CMK (cell line): ENCODE measurements at regions not wholly inside any gene's neighbourhood (a gene's known extent, or its start where the extent isn't known, plus 50 kb on each side); places are given as distances from the start of the nearest gene placed in this dataset.

Source experiments
- DNase-seq: peaks from one replicate; pipeline ENCODE4 v3.0.0-alpha.2; 2010; ENCODE audit warnings: low read depth

DNA sequence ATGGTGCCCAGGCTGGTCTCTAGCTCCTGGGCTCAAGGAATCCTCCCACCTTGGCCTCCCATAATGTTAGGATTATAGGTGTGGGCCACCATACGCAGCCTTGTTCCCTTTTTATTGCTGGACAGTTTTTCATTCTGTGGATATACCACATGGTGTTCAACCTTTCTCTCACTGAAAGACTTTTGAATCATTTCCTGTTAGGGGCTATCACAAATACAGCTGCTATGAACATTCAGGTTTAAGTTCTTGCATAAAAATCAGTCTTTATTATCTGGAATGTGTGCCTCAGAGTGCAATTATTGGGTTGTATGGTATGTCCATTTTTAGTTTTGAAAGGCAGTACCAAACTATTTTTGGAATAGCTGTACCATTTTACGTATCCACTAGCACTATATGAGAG is 647.2 kb downstream of the LIG4 start:
- DNase-seq: no peak

DNA sequence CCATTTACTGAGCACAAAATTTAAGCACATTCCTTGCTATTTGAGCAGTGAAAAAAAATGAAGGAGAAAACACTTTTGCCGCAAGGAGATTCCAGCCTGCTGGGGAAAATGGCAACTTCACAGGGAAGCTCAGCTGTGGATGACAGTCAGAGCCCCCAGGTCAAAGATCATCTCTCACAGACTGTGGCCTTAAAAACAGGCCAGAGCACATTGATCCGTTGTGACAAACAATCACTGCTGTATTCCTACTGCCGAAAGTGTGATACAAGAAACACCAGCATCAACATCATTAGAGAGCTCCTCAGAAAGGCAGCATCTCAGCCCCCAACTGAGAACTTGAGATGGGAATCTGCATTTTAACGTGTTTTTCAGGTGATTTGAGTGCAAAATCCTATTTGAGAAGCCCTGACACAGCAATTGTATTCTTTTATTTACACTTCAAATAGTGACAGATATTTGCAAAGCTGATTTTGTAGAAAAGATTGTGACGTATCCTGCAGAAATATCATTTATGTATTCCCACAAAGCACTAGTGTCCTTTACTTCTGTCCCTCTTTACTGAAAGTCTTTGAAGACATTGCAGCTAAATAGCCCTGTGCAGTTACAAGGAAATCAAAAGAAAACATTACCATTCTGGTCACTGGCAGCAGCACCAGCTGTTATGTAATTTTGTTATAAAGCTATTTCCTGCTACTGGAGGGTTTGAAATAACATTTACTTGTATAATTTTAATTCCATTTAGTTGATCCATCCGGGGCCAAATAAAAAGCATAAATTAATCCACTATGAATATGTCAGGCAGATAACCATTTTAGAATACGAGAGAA is 652.0 kb downstream of the LIG4 start:
- DNase-seq: no peak

DNA sequence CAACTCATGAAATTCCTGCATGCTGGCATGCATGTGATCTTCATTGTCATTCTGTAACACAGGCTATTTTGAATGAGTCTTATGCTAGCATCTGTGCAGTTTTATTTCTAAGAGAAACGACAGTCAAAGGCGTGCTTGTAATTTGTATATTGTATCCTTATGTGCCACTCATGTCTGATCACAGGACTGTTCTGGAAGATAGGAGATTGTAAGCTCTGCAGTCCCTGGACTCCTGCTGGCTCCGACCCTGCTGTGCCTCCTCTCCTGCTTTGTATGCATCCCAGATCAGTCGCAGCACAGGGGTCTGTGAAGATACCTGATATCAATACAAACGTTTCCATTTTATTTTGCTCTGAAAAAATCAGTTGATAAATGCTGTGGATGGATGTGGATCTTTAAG is 653.1 kb downstream of the LIG4 start:
- DNase-seq: no peak

DNA sequence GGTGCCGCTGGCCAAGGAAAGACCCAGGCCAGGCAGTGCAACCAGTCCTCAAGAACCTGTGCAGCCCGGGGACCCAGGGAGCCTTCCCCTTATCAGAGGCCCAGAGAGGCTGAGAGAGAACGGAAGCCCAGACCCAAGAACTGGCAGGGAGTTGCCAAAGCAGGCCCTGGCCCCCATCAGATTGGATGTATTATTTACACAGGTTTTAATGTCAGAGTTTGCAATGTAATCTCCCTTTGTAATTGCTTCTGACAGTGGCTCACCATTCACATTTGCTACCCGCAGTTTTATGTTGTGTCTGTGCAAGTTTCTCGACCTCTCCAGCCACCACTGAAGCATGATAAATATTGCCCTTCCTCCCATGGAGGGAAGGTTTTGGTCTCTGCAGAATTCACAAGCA is 660.9 kb downstream of the LIG4 start:
- no peak for DNase-seq

DNA sequence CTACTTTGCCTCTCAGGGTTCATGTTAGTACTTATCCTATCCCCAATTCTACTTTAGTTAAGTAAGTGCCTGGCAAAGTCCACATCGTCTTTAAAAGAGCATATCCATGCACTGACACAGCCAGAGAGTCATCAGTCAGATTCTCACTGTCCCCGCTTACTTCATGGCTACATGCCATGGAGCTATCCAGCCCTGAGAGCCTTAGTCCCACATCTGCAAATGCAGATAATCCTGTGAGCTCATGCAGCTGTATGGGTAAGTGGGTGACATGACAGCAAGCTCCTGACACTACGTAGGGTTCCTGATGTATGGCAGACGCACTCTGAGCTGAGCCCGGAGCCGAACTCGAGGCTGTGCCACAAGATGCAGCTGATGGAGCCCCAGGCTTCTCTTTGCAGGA is 661.5 kb downstream of the LIG4 start:
- DNase-seq: no peak

DNA sequence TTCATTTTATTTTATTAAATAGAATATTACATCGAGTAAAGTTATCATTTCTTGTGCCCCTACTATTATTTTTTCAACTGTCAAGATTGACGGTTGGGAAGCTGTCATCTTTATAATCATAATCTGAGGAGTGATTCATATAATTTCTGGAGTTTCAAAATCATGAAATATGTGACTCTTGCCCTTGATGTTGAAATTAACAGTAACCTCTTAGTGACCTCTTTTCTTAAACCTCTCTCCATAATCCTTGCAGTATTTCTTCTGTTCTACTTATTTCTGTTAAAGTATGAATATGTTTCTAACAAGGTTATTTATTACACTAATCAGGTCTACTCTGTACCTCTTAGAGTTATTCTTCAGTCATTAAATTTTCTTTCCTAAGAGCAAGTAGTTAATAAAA is 663.8 kb downstream of the LIG4 start:
- DNase-seq: no peak

DNA sequence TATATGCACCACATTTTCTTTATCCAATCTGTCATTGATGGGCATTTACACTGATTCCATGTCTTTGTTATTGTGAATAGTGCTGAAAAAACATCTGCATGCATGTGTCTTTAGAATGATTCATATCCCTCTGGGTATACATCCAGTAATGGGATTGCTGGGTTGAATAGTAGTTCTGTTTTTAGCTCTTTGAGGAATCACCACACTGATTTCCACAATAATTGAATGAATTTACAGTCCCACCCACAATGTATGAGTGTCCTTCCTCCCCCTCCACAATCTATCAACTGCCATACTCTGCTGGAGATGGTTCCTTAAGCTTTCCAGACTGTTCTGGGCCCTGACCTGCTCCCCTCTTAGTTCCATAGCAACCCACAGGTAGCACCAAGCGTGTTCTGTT is 667.0 kb downstream of the LIG4 start:
- no peak for DNase-seq

DNA sequence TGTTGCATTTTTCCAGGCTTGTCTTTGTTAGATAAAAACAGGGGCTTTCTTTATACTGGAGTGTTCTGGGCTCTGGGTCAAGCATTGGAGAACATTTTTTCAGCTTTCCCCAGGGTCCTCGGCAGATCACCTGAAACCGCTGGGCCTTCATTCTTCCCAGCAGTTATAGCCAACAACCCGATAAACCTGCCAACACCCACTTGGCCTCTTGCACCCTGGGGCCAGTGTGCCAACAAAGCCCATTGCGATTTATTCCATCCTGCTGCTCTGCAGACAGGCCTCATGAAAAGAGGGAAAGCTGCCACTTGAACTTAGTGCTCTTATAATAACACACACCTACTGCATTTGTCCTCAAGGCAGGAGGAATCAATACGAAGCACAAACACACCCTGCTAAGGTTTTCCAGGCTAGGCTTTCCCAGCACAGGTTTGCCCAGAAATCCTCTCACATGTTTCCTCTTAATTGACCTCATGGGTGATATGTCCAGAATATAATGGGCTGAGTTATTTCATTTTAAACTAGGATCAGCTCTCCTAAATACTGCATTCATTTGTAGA is 669.3 kb downstream of the LIG4 start:
- no peak for DNase-seq

DNA sequence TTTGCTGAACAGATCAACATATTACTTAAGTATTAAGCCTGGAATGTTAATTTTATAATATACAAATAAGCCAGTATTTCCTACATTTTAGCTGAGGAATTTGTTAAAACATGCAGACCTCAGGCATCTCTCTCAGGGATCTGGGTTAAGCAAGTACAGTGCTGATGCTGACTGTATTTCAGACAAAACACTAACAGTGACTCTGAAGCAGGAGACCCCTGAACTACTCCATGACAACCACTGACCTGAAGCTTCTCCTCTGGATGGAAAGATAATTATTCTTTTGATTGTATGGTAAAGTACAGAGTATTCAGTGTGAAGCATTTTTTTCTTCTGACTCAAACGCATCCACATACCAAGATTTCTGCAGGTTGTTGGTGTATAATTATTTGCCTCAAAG is 680.8 kb downstream of the LIG4 start:
- DNase-seq: no peak

DNA sequence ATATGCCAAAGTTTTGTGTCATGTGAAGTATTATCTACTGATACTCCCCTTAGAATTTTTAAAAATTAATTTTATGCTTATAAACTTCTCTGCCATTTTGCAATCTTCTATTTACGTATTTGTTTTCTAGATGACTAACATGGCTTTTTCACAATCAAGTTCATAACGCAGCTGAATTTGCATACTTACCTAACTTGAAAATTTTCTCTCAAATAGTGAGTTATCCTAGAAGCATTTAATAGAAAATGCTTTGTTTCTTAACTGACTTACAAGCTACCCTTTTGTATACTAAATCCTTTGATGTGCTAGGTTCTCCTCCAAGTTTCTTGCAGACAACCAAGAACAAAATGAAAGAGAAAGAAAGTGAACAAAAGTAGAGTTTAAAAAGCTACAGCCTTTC is 683.5 kb downstream of the LIG4 start:
- no peak for DNase-seq

DNA sequence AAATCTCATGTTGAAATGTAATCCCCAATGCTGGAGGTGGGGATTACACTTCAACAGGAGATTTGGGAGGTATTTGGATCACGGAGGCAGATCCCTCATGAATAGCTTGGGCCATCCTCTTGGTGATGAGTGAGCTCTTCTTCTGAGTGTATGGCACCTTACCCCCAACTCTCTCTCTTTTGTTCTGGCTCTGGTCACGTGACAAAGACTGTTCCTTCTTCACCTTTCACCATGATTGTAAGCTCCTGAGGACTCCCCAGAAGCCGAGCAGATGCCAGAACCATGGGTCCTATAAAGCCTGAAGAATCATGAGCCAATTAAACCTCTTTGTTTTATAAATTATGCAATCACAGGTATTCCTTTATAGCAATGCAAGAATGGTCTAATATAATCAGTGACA is 684.2 kb downstream of the LIG4 start:
- DNase-seq: no peak

DNA sequence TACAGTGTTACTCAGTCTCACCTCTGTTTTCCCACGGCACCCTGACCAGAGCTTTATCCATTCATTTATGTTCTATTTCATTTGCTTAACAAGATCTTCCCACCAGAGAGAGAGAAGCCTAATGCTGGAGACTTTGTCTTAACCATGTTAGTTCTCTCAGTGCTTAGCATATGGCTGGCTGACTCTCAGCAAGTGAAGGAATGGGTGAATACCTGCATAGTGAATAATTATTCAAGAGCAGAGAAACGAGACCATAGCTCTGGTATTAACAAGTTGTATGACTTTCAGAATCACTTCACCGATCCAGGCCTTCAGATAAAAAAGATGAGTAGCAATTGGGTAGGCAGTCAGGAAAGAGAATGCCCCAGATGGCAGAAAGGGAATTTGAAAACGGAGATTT is 686.3 kb downstream of the LIG4 start:
- DNase-seq: no peak

DNA sequence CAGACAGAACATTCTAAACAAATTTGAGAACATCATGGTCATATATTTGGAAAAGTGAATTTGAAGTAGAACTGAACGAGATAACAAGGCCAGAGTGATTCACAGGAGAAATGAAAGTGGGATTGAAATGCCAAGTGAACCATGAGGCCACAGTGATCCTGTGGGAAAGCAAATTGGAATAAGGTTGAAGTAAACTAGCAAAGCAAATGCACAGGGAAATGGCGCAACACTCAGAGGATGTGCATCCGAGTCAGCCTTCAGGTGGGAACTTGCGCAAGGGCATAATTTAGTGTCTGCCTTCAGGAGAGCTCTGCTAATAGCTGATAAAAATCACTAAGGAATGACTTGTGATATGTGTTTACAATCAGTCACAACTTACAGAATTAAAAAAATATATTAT is 696.6 kb downstream of the LIG4 start:
- no peak for DNase-seq

DNA sequence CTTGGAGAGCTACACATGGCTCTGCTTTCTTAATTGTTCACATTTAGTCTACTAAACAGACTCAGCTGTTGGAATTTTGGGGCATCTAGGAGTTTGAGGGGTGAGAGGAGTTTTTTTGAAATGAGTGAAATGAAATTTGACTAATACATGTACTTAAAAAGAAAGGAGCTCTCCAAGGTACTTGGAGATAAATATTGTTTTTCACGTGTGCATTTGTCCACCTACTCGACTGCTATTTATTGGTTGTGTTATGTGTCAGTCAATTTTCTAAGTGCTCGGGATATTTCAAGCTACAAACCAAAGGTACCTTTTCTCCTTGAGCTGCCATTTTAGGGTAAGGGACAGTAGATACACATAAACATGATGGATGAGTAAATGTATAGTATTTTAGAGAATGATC is 697.0 kb downstream of the LIG4 start:
- DNase-seq: no peak

DNA sequence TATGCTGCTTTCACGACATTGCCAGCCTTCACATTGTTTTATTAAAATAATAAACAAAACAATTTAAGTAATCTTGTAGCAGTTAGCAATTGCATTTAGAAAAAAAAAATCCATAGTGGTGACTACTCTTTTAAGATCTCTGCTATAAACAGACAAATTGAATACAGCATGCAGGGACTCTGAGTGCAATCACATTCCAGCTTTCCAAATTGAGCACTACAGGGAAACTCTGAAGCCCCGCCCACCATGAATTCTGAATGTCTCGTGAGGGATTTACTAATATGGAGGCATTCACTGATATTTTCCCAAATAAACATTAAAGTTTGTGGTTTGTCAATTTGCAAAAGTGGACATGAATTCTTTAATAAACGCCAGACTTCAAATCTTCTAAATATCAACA is 698.8 kb downstream of the LIG4 start:
- DNase-seq: no peak

DNA sequence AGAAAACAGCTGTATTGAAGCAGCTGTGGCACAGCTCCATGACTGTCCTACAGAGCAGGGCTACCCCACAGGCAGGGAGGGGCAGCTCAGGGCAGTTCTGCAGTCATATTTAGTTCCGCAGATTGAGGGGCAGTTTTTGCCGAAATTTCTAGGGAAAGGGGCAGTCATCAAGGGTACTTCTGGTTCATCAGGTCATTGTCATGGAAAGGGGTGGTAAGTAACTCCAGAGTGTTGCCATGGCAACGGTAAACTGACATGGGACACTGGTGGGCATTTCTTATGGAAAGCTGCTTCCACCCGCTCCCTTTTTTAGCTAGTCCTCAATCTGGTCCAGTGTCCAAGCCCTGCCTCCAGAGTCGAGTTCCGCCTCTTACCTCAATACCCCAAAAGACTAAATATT is 702.8 kb downstream of the LIG4 start:
- no peak for DNase-seq

DNA sequence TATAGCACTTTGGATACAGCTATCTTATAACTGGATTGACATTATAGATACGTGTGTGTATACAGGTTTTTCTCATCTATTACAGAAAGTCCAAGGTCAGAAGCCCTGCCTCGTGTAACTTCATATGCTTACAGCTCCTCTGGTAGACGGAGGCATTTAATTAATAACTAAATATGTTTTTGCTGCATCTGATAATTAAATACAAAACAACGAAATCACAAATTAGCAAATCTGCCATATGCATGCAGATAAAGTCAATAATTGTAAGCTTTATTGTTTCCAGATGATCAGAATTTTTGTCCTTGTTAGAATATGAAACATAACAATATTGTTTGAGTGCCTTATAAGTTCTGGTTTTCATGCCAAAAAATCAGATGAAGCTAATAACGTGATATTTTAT is 717.7 kb downstream of the LIG4 start:
- DNase-seq: no peak

DNA sequence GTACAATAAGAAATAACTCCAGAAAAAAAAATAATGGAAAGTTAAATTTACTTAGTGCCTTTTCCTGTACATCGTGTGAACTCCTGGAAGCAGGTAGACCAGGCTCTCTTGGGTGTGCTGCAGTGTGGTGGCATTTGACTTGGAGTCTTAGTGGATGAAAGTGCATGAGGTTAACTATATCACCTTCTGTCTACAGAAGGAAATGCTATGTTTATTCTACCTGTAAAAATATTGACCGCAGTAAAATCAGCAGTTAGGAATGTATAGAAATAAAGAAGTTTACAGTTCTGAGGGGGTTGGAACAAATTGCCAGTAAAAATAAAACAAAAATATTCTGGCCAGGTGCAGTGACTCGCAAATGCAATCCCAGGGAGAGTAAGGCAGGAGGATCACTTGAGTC is 722.1 kb downstream of the LIG4 start:
- DNase-seq: no peak

DNA sequence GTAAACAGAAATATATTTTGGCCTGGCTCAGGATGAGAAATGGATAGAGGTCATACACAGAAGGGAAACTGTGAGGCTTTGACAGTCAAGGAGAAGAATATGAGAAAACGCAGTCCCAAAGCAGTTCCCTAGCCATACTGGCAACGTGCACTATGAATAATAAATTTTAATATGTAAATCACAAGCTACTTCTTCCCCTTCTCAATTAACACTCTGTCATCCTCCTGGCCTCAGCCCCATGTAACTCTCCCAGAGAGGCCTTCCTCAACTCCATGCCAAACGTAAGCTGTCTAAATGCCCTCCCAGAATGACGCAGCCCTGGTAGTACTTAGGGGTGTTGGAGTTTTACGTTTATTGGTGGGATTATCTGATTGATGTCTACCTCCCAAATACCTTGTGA is 732.6 kb downstream of the LIG4 start:
- DNase-seq: no peak

DNA sequence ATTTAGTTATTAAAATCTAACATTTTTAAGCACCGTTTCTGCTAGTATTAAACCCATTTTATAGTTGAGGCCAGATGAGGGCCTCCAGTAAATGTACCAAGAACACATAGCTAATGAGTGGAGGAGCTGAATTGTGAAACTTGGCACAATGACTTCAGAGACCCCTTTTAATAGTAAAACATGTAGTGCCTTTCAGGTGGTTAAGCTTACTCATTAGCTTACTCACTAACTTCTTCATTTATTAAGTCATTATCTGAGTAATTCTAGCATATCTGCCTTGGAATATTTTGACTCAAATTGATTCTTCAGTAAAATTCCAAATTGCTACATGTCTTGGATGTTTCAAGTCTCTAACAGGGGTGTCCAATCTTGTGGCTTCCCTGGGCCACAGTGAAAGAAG is 735.2 kb downstream of the LIG4 start:
- DNase-seq: no peak

DNA sequence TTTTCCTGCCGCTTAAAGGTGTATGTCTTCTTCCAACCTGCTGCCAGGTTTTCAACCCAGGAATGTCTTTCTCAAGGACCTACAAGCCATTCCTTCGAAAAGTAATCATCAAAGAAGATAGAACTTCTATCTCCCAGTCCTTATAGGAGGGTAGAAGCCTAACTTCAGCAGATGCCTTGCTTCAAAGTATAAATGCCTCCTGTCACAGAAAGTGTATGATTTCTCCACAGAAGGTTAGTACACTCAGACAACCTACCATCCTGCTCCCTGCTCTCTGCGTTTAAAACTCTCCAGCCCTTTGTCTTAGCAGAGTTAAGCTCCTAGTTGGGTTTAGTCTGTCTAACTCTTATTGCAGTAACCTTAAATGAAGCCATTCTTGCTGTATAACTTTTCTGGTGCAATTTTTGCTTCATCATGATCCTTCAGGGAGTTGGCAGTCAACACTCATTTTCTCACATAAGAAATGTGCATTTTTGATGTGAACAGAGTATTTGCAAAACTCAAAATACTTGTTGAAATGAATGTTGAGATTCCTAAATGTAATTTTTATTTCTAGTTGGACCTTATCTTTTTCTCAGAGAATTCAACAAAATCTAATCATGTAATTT is 737.5 kb downstream of the LIG4 start:
- DNase-seq: no peak

DNA sequence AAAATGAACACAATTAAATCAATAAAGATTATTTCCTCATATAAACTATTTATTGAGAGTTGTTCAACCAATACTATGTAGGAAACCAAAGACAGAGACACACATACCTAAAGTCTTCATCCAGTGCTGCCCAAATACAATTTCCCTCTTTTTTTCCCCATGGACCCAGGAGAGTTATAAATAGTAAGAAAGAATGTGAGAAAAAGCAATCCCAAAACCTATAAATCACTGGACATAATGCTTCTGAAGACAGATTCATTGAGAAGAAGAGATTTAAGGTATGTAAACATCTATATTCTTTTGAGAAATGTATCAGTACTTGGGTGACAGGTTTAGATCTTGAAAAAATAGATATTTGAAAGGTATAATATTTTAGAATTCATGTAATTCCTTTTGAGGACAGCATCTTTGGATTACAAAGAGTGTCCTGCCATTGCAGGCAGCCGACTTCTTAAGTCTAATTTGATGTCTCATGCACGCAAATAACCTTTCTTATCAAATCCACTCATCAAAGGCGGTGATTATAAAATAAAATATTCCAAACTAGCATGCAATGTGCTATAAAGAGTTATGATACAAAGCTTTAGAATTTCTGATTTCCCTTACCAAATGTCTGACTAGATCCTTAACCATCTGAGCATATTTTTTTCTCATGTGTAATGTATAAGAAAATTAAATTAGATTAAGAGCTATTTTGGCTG is 739.4 kb downstream of the LIG4 start:
- no peak for DNase-seq

DNA sequence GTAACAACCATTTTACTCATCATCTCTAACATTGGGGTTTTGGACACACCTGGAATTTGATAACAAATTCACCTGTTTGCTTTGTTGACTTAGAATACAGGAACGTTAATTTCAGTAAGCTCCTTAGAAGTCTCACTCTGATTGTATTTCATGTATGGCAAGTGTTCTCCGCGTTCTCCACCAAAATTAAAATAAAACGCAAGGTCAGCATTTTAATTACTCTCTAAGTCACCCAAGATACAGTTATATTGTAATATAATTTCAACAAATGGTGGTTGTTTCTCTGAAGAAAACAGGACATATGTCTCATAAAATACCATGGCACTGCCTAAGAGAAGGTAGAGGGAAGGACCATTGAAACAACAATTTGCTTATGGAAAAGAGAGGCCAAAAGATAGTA is 742.1 kb downstream of the LIG4 start:
- no peak for DNase-seq
